ENCODE measurements at regions not wholly inside any gene's neighbourhood (a gene's known extent, or its start where the extent isn't known, plus 50 kb on each side); places are given as distances from the start of the nearest gene placed in this dataset.
"Not testable (repeated sequence)": the region's sequence is repeated elsewhere in the genome, so short reads cannot be mapped to it uniquely, and the experiment has no call there.

- Histone ChIP-seq H3K9ac (ENCODE audit: low read length in 2 of 2) (no peak overlapping the region), H3K9me3 (ENCODE audit: control insufficient read depth in 2 of 2, low read length in 2 of 2) (no peaks in the 10 kb centered on the region), H3K4me3 (ENCODE audit: low read length in 2 of 2) (no peak overlapping the region), H3K4me1 (ENCODE audit: control insufficient read depth, insufficient read depth, low read length) (no peaks in the 10 kb centered on the region), H3K36me3 (ENCODE audit: control insufficient read depth in 2 of 2, insufficient read depth in 2 of 2, low read length in 2 of 2) (no peaks in the 10 kb centered on the region), H3K27ac (ENCODE audit: low read length) (no peak overlapping the region), H3K27me3 (ENCODE audit: control insufficient read depth in 1 of 2, insufficient read depth in 2 of 2, low read length in 2 of 2) (peaks cover 4 to 9% of the 10 kb centered on the region in 2 donors)
These were observed 110.7 kb upstream of the SFSWAP start for GRCh38 chr12:131600160-131600532.

GRCh38 chr12:131601499-131601898 lies 109.4 kb upstream of the SFSWAP start:
- H3K36me3 ChIP-seq (ENCODE audit: control insufficient read depth in 2 of 2, insufficient read depth in 2 of 2, low read length in 2 of 2); H3K4me3 ChIP-seq (ENCODE audit: low read length in 2 of 2); H3K9ac ChIP-seq (ENCODE audit: low read length in 2 of 2); H3K9me3 ChIP-seq (ENCODE audit: control insufficient read depth in 2 of 2, low read length in 2 of 2); H3K4me1 ChIP-seq (ENCODE audit: control insufficient read depth, insufficient read depth, low read length); H3K27ac ChIP-seq (ENCODE audit: low read length): not testable (repeated sequence)
- H3K27me3 ChIP-seq (ENCODE audit: control insufficient read depth in 1 of 2, insufficient read depth in 2 of 2, low read length in 2 of 2) = peaks cover 4 to 13% of the 10 kb centered on the region in 2 donors

- Histone ChIP-seq H3K27ac (ENCODE audit: low read length) (no peak overlapping the region), H3K9ac (ENCODE audit: low read length in 2 of 2) (no peak overlapping the region), H3K9me3 (ENCODE audit: control insufficient read depth in 2 of 2, low read length in 2 of 2) (no peaks in the 10 kb centered on the region), H3K36me3 (ENCODE audit: control insufficient read depth in 2 of 2, insufficient read depth in 2 of 2, low read length in 2 of 2) (no peaks in the 10 kb centered on the region), H3K27me3 (ENCODE audit: control insufficient read depth in 1 of 2, insufficient read depth in 2 of 2, low read length in 2 of 2) (peaks cover 6 to 13% of the 10 kb centered on the region in 2 donors), H3K4me3 (ENCODE audit: low read length in 2 of 2) (no peak overlapping the region), H3K4me1 (ENCODE audit: control insufficient read depth, insufficient read depth, low read length) (no peaks in the 10 kb centered on the region)
These were observed 107.6 kb upstream of the SFSWAP start for GRCh38 chr12:131603106-131603938.

GRCh38 chr12:131603939-131604795 lies 106.7 kb upstream of the SFSWAP start:
- no peak overlapping the region for H3K4me3 ChIP-seq (ENCODE audit: low read length in 2 of 2)
- H3K27ac ChIP-seq (ENCODE audit: low read length) = no peak overlapping the region
- H3K4me1 ChIP-seq (ENCODE audit: control insufficient read depth, insufficient read depth, low read length) = no peaks in the 10 kb centered on the region
- peaks cover 6 to 16% of the 10 kb centered on the region in 2 donors for H3K27me3 ChIP-seq (ENCODE audit: control insufficient read depth in 1 of 2, insufficient read depth in 2 of 2, low read length in 2 of 2)
- no peaks in the 10 kb centered on the region for H3K9me3 ChIP-seq (ENCODE audit: control insufficient read depth in 2 of 2, low read length in 2 of 2)
- no peaks in the 10 kb centered on the region for H3K36me3 ChIP-seq (ENCODE audit: control insufficient read depth in 2 of 2, insufficient read depth in 2 of 2, low read length in 2 of 2)
- no peak overlapping the region for H3K9ac ChIP-seq (ENCODE audit: low read length in 2 of 2)

GRCh38 chr12:131604859-131605258 lies 106.0 kb upstream of the SFSWAP start:
- Histone ChIP-seq H3K4me3 (ENCODE audit: low read length in 2 of 2) (no peak overlapping the region), H3K27me3 (ENCODE audit: control insufficient read depth in 1 of 2, insufficient read depth in 2 of 2, low read length in 2 of 2) (peaks cover 6 to 16% of the 10 kb centered on the region in 2 donors), H3K4me1 (ENCODE audit: control insufficient read depth, insufficient read depth, low read length) (no peaks in the 10 kb centered on the region), H3K9me3 (ENCODE audit: control insufficient read depth in 2 of 2, low read length in 2 of 2) (no peaks in the 10 kb centered on the region), H3K36me3 (ENCODE audit: control insufficient read depth in 2 of 2, insufficient read depth in 2 of 2, low read length in 2 of 2) (no peaks in the 10 kb centered on the region), H3K9ac (ENCODE audit: low read length in 2 of 2) (no peak overlapping the region), H3K27ac (ENCODE audit: low read length) (no peak overlapping the region)

- no peak overlapping the region for H3K27ac ChIP-seq (ENCODE audit: low read length)
- no peak overlapping the region for H3K4me3 ChIP-seq (ENCODE audit: low read length in 2 of 2)
- H3K27me3 ChIP-seq (ENCODE audit: control insufficient read depth in 1 of 2, insufficient read depth in 2 of 2, low read length in 2 of 2) = peaks cover 6 to 17% of the 10 kb centered on the region in 2 donors
- no peaks in the 10 kb centered on the region for H3K4me1 ChIP-seq (ENCODE audit: control insufficient read depth, insufficient read depth, low read length)
- no peaks in the 10 kb centered on the region for H3K9me3 ChIP-seq (ENCODE audit: control insufficient read depth in 2 of 2, low read length in 2 of 2)
- H3K9ac ChIP-seq (ENCODE audit: low read length in 2 of 2) = no peak overlapping the region
- H3K36me3 ChIP-seq (ENCODE audit: control insufficient read depth in 2 of 2, insufficient read depth in 2 of 2, low read length in 2 of 2) = no peaks in the 10 kb centered on the region
These were observed 105.5 kb upstream of the SFSWAP start for GRCh38 chr12:131605304-131605829.

- H3K9ac ChIP-seq (ENCODE audit: low read length in 2 of 2) = no peak overlapping the region
- peaks cover 6 to 18% of the 10 kb centered on the region in 2 donors for H3K27me3 ChIP-seq (ENCODE audit: control insufficient read depth in 1 of 2, insufficient read depth in 2 of 2, low read length in 2 of 2)
- H3K27ac ChIP-seq (ENCODE audit: low read length) = no peak overlapping the region
- H3K36me3 ChIP-seq (ENCODE audit: control insufficient read depth in 2 of 2, insufficient read depth in 2 of 2, low read length in 2 of 2) = no peaks in the 10 kb centered on the region
- no peak overlapping the region for H3K4me3 ChIP-seq (ENCODE audit: low read length in 2 of 2)
- H3K9me3 ChIP-seq (ENCODE audit: control insufficient read depth in 2 of 2, low read length in 2 of 2) = no peaks in the 10 kb centered on the region
- no peaks in the 10 kb centered on the region for H3K4me1 ChIP-seq (ENCODE audit: control insufficient read depth, insufficient read depth, low read length)
These were observed 104.5 kb upstream of the SFSWAP start for GRCh38 chr12:131606218-131606901.

- Histone ChIP-seq H3K27me3 (ENCODE audit: control insufficient read depth in 1 of 2, insufficient read depth in 2 of 2, low read length in 2 of 2) (peaks cover 6 to 20% of the 10 kb centered on the region in 2 donors), H3K9me3 (ENCODE audit: control insufficient read depth in 2 of 2, low read length in 2 of 2) (no peaks in the 10 kb centered on the region), H3K4me3 (ENCODE audit: low read length in 2 of 2) (no peak overlapping the region), H3K9ac (ENCODE audit: low read length in 2 of 2) (no peak overlapping the region), H3K4me1 (ENCODE audit: control insufficient read depth, insufficient read depth, low read length) (no peaks in the 10 kb centered on the region), H3K27ac (ENCODE audit: low read length) (no peak overlapping the region), H3K36me3 (ENCODE audit: control insufficient read depth in 2 of 2, insufficient read depth in 2 of 2, low read length in 2 of 2) (no peaks in the 10 kb centered on the region)
These were observed 103.0 kb upstream of the SFSWAP start for GRCh38 chr12:131607658-131608447.

- Histone ChIP-seq H3K9me3 (ENCODE audit: control insufficient read depth in 2 of 2, low read length in 2 of 2) (no peaks in the 10 kb centered on the region), H3K4me3 (ENCODE audit: low read length in 2 of 2) (no peak overlapping the region), H3K36me3 (ENCODE audit: control insufficient read depth in 2 of 2, insufficient read depth in 2 of 2, low read length in 2 of 2) (no peaks in the 10 kb centered on the region), H3K9ac (ENCODE audit: low read length in 2 of 2) (no peak overlapping the region), H3K27ac (ENCODE audit: low read length) (no peak overlapping the region), H3K4me1 (ENCODE audit: control insufficient read depth, insufficient read depth, low read length) (no peaks in the 10 kb centered on the region), H3K27me3 (ENCODE audit: control insufficient read depth in 1 of 2, insufficient read depth in 2 of 2, low read length in 2 of 2) (peaks cover 2 to 14% of the 10 kb centered on the region in 2 donors)
These were observed 101.9 kb upstream of the SFSWAP start for GRCh38 chr12:131608740-131609690.

Data from stomach smooth muscle (tissue), 2 donors.